Left cardiac atrium (tissue), 4 donors: ENCODE measurements at regions not wholly inside any gene's neighbourhood (a gene's known extent, or its start where the extent isn't known, plus 50 kb on each side); places are given as distances from the start of the nearest gene placed in this dataset.
"Not testable (repeated sequence)": the region's sequence is repeated elsewhere in the genome, so short reads cannot be mapped to it uniquely, and the experiment has no call there.

ENCODE experiments used
- ATAC-seq, 2 donors: fragments of 200-7000 bp; cut with Tn5 transposase; one replicate each; pipeline ENCODE4 v1.9.1; 2020; ENCODE audit warnings: mild to moderate bottlenecking in 2 of 2, moderate library complexity in 2 of 2
- DNase-seq: peaks from one replicate; pipeline ENCODE4 v3.0.0-alpha.2; 2020
- intact Hi-C, 2 donors: fragments of 100-400 bp; cut with DNase I; formaldehyde crosslinking; loops; one replicate each; pipeline versions ENCODE4 v1.14.1 to v1.15.1; 2022 to 2023
- donor health status: DM: no; HTN: yes; CAD: no.
- donor health status: DM: no; HTN: yes; CAD: no; lungs with severe emphysema.
- donor health status: DM: yes; HTN: yes; CAD: no.
- donor health status: Dilated cardiomyopathy.

- no peak for DNase-seq
- intact Hi-C loops: no loop called here
- no peak for ATAC-seq
Measured at GRCh38 chr16:10265770-10266615, 83.8 kb upstream of the GRIN2A start.

DNA sequence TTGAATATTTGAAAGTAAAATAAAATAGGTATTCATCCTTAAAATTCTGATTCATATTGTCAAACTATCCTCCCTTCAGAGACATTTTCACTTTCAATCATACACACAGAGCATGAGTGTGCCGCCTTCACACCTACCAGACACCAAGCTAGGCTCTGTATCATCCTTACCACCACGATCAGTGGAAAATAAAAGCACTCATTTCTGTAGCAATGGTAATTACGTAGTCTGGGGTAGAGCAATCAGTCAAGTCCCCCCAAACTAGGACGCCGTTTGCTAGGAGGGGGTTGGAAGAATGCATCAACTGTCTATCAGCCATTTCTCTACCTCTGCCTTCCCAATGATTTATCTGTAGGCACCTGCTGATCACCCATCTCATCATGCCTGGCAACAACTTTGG lies 84.6 kb upstream of the GRIN2A start:
- intact Hi-C loops: no loop called here
- ATAC-seq (no peak), DNase-seq (no peak)

- intact Hi-C loops: no loop called here
- DNase-seq: no peak
- no peak for ATAC-seq
Measured at GRCh38 chr16:10269632-10270031, 87.4 kb upstream of the GRIN2A start.

DNA sequence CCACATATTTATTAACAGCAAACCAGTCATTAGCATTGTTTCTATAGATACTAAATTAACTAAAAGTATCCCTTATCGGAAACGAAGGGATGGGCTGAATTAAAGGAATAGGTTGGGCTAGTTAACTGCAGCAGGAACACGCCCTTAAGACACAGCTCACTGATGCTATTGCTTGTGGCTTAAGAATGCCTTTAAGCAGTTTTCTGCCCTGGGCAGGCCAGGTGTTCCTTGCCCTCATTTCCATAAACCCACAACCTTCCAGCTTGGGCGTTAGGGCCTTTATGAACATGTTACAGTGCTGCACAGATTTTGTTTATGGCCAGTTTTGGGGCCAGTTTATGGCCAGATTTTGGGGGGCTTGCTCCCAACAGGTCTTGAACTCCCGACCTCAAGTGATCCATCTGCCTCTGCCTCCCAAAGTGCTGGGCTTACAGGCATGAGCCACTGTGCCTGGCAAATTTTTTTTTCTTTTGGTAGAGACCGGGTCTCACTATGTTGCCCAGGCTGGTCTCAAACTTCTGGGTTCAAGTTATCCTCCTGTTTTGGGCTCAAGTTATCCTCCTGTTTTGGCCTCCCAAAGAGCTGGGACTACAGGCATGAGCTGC lies 90.1 kb upstream of the GRIN2A start:
- DNase-seq, intact Hi-C loops, ATAC-seq: not testable (repeated sequence)

GRCh38 chr16:10275214-10275996 lies 93.2 kb upstream of the GRIN2A start:
- ATAC-seq, DNase-seq, intact Hi-C loops: not testable (repeated sequence)

DNA sequence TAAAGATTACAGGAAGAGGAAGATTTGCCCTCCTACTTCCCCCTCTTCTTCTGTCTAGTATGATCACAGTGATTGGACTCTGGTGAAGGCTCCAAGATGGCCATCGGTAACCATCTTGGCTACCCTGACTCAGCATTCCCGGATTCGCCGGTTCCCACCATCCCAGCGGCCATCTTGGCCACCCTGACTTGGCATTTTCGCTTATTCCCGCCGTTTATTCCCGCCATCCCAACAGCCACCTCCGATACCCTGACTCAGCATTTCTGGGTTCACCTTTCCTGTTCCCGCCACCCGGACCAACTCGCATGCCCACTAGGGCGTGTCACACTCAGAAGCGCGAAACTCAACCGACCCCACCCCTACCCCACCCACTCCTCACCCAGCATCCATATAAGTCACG lies 95.4 kb upstream of the GRIN2A start:
- DNase-seq: no peak
- intact Hi-C loops: no loop called here
- ATAC-seq: no peak

GRCh38 chr16:10280262-10281170 lies 98.3 kb upstream of the GRIN2A start:
- ATAC-seq (no peak), DNase-seq (no peak)
- intact Hi-C loops: no loop called here

- DNase-seq (no peak), ATAC-seq (no peak)
- intact Hi-C loops: no loop called here
Measured at GRCh38 chr16:10282367-10282766, 100.1 kb upstream of the GRIN2A start.

DNA sequence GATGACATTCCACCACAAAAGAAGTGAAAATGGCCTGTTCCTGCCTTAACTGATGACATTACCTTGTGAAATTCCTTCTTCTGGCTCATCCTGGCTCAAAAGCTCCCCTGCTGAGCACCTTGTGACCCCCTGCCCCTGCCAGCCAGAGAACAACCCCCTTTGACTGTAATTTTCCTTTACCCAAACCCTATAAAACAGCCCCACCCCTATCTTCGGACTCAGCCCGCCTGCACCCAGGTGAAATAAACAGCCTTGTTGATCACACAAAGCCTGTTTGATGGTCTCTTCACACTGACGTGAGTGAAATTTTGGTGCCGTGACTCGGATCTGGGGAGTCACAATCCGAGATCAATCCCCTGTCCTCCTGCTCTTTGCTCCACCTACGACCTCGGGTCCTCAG lies 101.0 kb upstream of the GRIN2A start:
- ATAC-seq, intact Hi-C loops: not testable (repeated sequence)

DNA sequence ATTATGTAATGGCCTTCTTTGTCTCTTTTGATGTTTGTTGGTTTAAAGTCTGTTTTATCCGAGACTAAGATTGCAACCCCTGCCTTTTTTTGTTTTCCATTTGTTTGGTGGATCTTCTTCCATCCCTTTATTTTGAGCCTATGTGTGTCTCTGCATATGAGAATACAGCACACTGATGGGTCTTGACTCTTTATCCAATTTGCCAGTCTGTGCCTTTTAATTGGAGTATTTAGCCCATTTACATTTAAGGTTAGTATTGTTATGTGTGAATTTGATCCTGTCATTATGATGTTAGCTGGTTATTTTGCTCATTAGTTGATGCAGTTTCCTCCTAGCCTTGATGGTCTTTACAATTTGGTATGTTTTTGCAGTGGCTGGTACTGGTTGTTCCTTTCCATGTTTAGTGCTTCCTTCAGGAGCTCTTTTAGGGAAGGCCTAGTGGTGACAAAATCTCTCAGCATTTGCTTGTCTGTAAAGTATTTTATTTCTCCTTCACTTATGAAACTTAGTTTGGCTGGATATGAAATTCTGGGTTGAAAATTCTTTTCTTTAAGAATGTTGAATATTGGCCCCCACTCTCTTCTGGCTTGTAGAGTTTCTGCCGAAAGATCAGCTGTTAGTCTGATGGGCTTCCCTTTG lies 95.3 kb upstream of the ATF7IP2 start:
- ATAC-seq, intact Hi-C loops, DNase-seq: not testable (repeated sequence)

More for the DNA sequence above, 101.0 kb upstream of the GRIN2A start:
- not testable (repeated sequence) for DNase-seq

DNA sequence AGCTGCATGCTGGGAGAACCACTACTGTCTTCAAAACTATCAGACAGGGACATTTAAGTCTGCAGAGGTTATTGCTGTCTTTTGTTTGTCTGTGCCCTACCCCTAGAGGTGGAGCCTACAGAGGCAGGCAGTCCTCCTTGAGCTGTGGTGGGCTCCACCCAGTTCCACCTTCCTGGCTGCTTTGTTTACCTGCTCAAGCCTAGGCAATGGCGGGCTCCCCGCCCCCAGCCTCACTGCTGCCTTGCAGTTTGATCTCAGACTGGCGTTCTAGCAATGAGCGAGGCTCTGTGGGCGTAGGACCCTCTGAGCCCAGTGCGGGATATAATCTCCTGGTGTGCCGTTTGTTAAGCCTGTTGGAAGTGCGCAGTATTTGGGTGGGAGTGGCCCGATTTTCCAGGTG lies 93.7 kb upstream of the ATF7IP2 start:
- DNase-seq, intact Hi-C loops, ATAC-seq: not testable (repeated sequence)

DNA sequence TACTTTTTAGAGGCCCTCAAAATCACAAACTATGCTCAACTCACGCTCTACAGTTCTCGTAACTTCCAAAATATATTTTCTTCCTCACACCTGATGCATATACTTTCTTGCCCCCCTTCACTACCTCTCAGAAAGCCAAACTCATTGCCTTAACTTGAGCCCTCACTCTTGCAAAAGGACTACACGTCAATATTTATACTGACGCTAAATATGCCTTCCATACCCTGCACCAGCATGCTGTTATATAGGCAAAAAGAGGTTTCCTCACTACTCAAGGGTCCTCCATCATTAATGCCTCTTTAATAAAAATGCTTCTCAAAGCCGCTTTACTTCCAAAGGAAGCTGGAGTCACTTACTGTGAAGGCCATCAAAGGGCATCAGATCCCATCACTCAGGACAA lies 92.9 kb upstream of the ATF7IP2 start:
- ATAC-seq, intact Hi-C loops, DNase-seq: not testable (repeated sequence)

DNA sequence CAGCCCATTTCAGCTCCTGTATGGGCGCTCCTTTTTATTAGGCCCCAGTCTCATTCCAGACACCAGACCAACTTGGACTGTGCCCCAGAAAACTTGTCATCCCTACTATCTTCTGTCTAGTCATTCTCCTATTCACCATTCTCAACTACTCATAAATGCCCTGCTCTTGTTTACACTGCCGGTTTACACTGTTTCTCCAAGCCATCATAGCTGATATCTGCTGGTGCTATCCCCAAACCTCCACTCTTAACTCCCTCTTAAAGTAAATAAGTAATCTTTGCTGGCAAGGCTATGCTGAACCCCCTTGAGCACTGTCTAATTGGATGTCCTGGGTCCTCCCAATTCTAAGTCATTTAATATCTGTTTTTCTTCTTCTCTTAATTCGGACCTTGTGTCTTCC lies 91.7 kb upstream of the ATF7IP2 start:
- DNase-seq, ATAC-seq, intact Hi-C loops: not testable (repeated sequence)

- DNase-seq: no peak
- intact Hi-C loops: no loop called here
- no peak for ATAC-seq
Measured at GRCh38 chr16:10296956-10297340, 88.9 kb upstream of the ATF7IP2 start.

- intact Hi-C loops: no loop called here
- ATAC-seq (no peak), DNase-seq (no peak)
Measured at GRCh38 chr16:10297341-10298006, 88.4 kb upstream of the ATF7IP2 start.

DNA sequence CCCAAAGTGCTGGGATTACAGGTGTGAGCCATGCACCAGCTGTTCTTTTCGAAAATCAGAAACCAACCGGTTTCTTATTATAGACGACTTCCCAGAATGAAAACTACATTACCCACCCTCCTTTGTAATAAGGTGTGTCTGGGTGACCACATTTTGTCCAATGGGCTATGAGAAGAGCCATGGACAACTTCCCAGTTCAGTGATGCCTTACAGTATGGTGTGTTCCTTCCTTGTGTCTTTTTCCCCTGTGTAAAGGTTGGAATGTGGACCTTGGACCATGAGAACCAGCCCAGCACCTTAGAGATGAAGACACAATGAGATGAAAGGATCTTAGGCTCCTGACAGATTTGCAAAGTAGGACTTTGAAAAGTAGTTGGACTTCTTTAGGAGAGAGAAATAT lies 85.0 kb upstream of the ATF7IP2 start:
- DNase-seq (no peak), ATAC-seq (no peak)
- intact Hi-C loops: no loop called here

DNA sequence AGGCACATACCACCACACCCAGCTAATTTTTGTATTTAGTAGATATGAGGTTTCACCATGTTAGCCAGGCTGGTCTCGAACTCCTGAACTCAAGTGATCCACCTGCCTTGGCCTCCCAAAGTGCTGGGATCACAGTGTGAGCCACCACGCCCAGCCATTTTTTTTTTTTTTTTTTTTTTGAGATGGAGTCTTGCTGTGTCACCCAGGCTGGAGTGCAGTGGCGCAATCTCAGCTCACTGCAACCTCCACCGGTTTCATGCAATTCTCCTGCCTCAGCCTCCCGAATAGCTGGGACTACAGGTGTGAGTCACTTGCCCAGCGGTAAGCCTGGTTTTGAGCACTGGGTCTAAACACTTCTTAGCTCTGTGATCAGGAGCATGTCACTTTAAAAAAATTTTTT lies 84.3 kb upstream of the ATF7IP2 start:
- ATAC-seq, DNase-seq, intact Hi-C loops: not testable (repeated sequence)

GRCh38 chr16:10305912-10306311 lies 79.9 kb upstream of the ATF7IP2 start:
- intact Hi-C loops: no loop called here
- no peak for ATAC-seq
- no peak for DNase-seq
